Fibroblast of villous mesenchyme (primary cell): ENCODE measurements at regions not wholly inside any gene's neighbourhood (a gene's known extent, or its start where the extent isn't known, plus 50 kb on each side); places are given as distances from the start of the nearest gene placed in this dataset.
"Not testable (repeated sequence)": the region's sequence is repeated elsewhere in the genome, so short reads cannot be mapped to it uniquely, and the experiment has no call there.

Experiments used
- DNase-seq: peaks from one replicate; pipeline ENCODE4 v3.0.0-alpha.2; 2010; ENCODE audit warnings: low read depth
- H3K4me3 ChIP-seq: 2 replicates; pipeline ENCODE4 v1.5.1; 2011; ENCODE audit warnings: low read depth, mild to moderate bottlenecking, low read length
- TF ChIP-seq, protein P1 (sequence below): IDR thresholded peaks from 2 replicates; pipeline ENCODE4 v1.5.1; 2012; ENCODE audit warnings: low read depth, mild to moderate bottlenecking, low read length; ENCODE audit not compliant: insufficient read depth

DNA sequence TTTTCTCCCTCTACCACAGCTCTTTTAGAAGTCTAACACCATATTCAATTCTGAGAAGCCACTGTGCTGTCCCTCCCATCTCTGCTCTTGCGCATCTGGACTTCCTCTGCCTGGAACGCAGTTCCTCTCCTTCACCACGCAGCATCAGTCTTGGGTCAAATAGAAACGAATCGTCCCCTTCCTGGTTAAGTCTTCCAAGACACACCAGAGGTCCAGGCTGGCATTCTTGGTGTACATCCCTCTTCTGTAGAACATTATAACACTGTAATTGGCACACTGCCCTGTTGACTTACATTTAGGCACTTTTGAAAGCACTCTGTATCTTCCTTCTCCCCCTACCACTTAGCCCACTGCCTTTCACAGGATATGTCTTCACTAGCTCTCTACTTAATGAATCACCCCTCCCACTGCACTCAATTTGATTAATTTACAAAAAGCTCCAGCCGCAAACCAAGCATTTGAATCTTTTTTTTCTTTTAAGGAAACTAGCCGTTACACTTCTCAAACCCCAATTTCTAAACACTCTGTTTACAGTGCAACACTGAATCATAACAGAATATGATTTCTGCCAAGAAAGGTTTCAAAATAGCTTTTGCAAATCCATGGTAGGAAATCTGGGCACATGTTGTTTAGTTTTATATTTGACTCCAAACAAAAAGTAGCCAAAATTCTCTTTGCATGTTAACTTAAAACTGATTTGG, 140.8 kb upstream of the CARMIL1 start:
- peak; percentile 82 for DNase-seq
- TF ChIP-seq, protein P1, sequence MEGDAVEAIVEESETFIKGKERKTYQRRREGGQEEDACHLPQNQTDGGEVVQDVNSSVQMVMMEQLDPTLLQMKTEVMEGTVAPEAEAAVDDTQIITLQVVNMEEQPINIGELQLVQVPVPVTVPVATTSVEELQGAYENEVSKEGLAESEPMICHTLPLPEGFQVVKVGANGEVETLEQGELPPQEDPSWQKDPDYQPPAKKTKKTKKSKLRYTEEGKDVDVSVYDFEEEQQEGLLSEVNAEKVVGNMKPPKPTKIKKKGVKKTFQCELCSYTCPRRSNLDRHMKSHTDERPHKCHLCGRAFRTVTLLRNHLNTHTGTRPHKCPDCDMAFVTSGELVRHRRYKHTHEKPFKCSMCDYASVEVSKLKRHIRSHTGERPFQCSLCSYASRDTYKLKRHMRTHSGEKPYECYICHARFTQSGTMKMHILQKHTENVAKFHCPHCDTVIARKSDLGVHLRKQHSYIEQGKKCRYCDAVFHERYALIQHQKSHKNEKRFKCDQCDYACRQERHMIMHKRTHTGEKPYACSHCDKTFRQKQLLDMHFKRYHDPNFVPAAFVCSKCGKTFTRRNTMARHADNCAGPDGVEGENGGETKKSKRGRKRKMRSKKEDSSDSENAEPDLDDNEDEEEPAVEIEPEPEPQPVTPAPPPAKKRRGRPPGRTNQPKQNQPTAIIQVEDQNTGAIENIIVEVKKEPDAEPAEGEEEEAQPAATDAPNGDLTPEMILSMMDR, result peak; percentile 38
- H3K4me3 ChIP-seq, result peak overlapping the region; percentile 60

DNA sequence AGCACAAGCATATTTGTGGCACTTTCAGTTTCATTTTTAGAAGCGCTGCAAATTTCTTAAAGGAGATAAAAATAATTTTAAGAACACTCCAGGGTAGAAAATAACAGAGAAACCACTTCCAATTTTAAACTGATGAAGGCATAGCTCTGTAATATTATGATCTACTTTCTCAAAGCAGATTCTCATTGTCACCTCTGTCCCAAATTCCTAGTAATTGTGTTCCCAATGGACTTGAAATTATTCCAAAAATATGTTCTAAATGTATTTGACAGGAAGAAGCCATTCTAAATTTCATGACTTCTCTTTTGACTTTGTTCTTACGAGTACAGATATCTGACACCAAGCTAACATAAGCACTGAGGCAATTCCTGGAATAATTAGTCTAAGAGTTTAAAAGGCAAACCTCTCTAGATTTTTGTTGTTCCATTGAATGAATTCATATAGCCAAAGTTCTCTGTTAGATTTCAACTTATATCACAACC, 140.2 kb upstream of the CARMIL1 start:
- DNase-seq, result no peak
- H3K4me3 ChIP-seq, result peak overlapping the region; percentile 60
- TF ChIP-seq, protein P1, result no peak

- not testable (repeated sequence) for H3K4me3 ChIP-seq, DNase-seq
Measured at GRCh38 chr6:25139608-25140007, 139.6 kb upstream of the CARMIL1 start.

DNA sequence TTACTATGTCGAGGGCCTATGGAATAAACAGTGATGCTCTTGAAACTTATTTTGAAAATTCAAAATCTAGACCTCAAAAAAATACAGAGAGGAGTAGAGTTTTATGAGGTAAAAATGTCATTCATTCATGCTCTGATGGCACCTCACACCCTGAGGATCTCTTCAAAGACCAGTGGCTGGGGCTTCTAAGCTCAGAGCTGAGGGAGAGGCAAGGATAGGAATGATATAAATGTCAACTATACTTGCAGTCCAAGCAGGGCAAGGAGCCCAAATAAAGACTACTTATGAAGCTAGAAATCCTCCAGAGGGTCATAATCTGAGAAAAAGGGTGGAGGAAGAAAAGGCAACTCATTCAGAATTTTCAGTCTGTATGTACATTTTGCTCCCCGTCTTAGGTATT, 136.7 kb upstream of the CARMIL1 start:
- TF ChIP-seq, protein P1, result no peak
- no peak overlapping the region for H3K4me3 ChIP-seq
- DNase-seq, result no peak

- TF ChIP-seq, protein P1, result no peak
- no peak overlapping the region for H3K4me3 ChIP-seq
- DNase-seq, result no peak
Measured at GRCh38 chr6:25144919-25145318, 134.3 kb upstream of the CARMIL1 start.

DNA sequence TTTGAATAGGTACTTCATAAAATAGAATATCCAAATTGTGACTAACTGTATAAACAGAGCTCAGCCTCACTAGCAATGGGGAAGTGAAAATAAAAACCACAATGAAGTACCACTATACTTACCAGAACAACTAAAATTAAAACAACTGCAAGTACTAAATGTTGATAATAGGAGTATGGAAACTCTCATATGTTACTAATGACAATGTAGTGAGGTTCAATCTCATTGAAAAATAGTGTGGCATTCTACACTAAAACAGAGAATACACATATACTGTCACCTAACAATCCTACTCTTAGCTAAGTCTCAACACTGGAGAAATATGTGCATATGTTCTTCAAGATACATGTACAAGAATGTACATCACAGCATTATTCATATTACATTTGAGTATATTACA, 132.0 kb upstream of the CARMIL1 start:
- H3K4me3 ChIP-seq, result no peak overlapping the region
- DNase-seq, result no peak
- TF ChIP-seq, protein P1, result no peak

GRCh38 chr6:25150031-25150430, 129.1 kb upstream of the CARMIL1 start:
- no peak overlapping the region for H3K4me3 ChIP-seq
- DNase-seq, result no peak
- TF ChIP-seq, protein P1, result no peak
